Choroid plexus epithelial cell (primary cell): ENCODE measurements at regions not wholly inside any gene's neighbourhood (a gene's known extent, or its start where the extent isn't known, plus 50 kb on each side); places are given as distances from the start of the nearest gene placed in this dataset.

ENCODE experiments used
- DNase-seq: peaks from one replicate; pipeline ENCODE4 v3.0.0-alpha.2; 2010; ENCODE audit warnings: low read depth
- H3K4me3 ChIP-seq: 2 replicates; pipeline ENCODE4 v1.5.1; 2011; ENCODE audit warnings: low read depth, mild to moderate bottlenecking, control low read depth, low read length, moderate library complexity
- CTCF ChIP-seq: conservative IDR thresholded peaks from 2 replicates; pipeline ENCODE4 v1.5.1; 2011; ENCODE audit warnings: low read depth, mild to moderate bottlenecking, control low read depth, inconsistent platforms, low read length, moderate library complexity

GRCh38 chr18:29596959-29597358, 1420.0 kb upstream of the CDH2 start:
- DNase-seq: no peak
- TF ChIP-seq CTCF: no peak
- no peak overlapping the region for H3K4me3 ChIP-seq

GRCh38 chr18:29594493-29594892, 1417.6 kb upstream of the CDH2 start:
- DNase-seq: no peak
- no peak overlapping the region for H3K4me3 ChIP-seq
- TF ChIP-seq CTCF: no peak

GRCh38 chr18:29588446-29589100, 1411.6 kb upstream of the CDH2 start:
- TF ChIP-seq CTCF: no peak
- no peak for DNase-seq
- H3K4me3 ChIP-seq: no peak overlapping the region

- no peak overlapping the region for H3K4me3 ChIP-seq
- no peak for DNase-seq
- no peak for TF ChIP-seq CTCF
These were observed 1409.3 kb upstream of the CDH2 start for GRCh38 chr18:29586210-29586609.

- DNase-seq: no peak
- TF ChIP-seq CTCF: no peak
These were observed 1383.3 kb upstream of the CDH2 start for GRCh38 chr18:29560270-29560669.

GRCh38 chr18:29556070-29556469, 1379.1 kb upstream of the CDH2 start:
- H3K4me3 ChIP-seq: no peak overlapping the region
- no peak for DNase-seq
- TF ChIP-seq CTCF: no peak

More at GRCh38 chr18:29560270-29560669, 1383.3 kb upstream of the CDH2 start:
- no peak overlapping the region for H3K4me3 ChIP-seq

GRCh38 chr18:29549759-29550158, 1372.8 kb upstream of the CDH2 start:
- TF ChIP-seq CTCF: no peak
- no peak overlapping the region for H3K4me3 ChIP-seq
- no peak for DNase-seq
